Caco-2 (cell line): ENCODE measurements at regions not wholly inside any gene's neighbourhood (a gene's known extent, or its start where the extent isn't known, plus 50 kb on each side); places are given as distances from the start of the nearest gene placed in this dataset.
A peak's percentile ranks its signal among the peaks of the same experiment; 100 is the strongest.

Source experiments
- BruUV-seq: library from RNA; stranded (reverse); fragments of 400-500 nt; replicated peaks from 2 replicates; lab custom pipeline; 2021; lab: Mats Ljungman, UMichigan
- CTCF ChIA-PET: fragments of 300-600 bp; sonication (Branson Sonifier 250); formaldehyde crosslinking; loops from one replicate; lab custom pipeline; 2022; ENCODE audit warnings: antibody characterized with exemption; lab: Charles Lee
- POLR2A ChIA-PET: fragments of 300-600 bp; sonication (Branson Sonifier 250); formaldehyde crosslinking; loops from one replicate; lab custom pipeline; 2022; ENCODE audit warnings: antibody characterized with exemption; lab: Charles Lee
- DNase-seq, 2 experiments: peaks; one replicate each; pipeline versions ENCODE4 v3.0.0 to v3.0.0-alpha.2; 2020 to 2022
- H3K27me3 ChIP-seq: replicated peaks from 2 replicates; pipeline ENCODE4 v1.6.0; 2011; ENCODE audit warnings: low read length; ENCODE audit not compliant: control insufficient read depth, insufficient read depth
- H3K36me3 ChIP-seq: 2 replicates; pipeline ENCODE4 v1.5.1; 2011; ENCODE audit warnings: low read length; ENCODE audit not compliant: control insufficient read depth, insufficient read depth
- H3K4me1 ChIP-seq: fragments of 250-450 bp; sonication (Bioruptor Pico); 2 replicates; pipeline ENCODE4 v1.5.1; 2020; ENCODE audit warnings: mild to moderate bottlenecking
- H3K4me3 ChIP-seq: 2 replicates; pipeline ENCODE4 v1.5.1; 2011; ENCODE audit warnings: low read depth, mild to moderate bottlenecking, control low read depth, low read length
- H3K9me3 ChIP-seq: fragments of 250-450 bp; sonication (Bioruptor Pico); 2 replicates; pipeline ENCODE4 v1.5.1; 2020; ENCODE audit warnings: mild to moderate bottlenecking, moderate library complexity
- H3K27ac Mint-ChIP-seq: one replicate; pipeline ENCODE4 v1.8.0; 2022; ENCODE audit warnings: mixed read lengths; ENCODE audit not compliant: unreplicated experiment
- H3K27me3 Mint-ChIP-seq: one replicate; pipeline ENCODE4 v1.8.0; 2022; ENCODE audit warnings: mixed read lengths; ENCODE audit not compliant: insufficient read depth, unreplicated experiment
- H3K36me3 Mint-ChIP-seq: one replicate; pipeline ENCODE4 v1.8.0; 2022; ENCODE audit warnings: mild to moderate bottlenecking, mixed read lengths; ENCODE audit not compliant: insufficient read depth, unreplicated experiment
- H3K4me1 Mint-ChIP-seq: one replicate; pipeline ENCODE4 v1.8.0; 2022; ENCODE audit warnings: low read depth, mixed read lengths; ENCODE audit not compliant: unreplicated experiment
- H3K4me3 Mint-ChIP-seq: one replicate; pipeline ENCODE4 v1.8.0; 2022; ENCODE audit warnings: mild to moderate bottlenecking, moderate library complexity, mixed read lengths; ENCODE audit not compliant: unreplicated experiment
- H3K9me3 Mint-ChIP-seq: one replicate; pipeline ENCODE4 v1.8.0; 2022; ENCODE audit warnings: mixed read lengths; ENCODE audit not compliant: unreplicated experiment
- CTCF ChIP-seq, 2 experiments: fragments of 200-600 bp in 1 of 2; IDR thresholded peaks; 1 replicate in 1 of 2; 2 replicates in 1 of 2; pipeline versions ENCODE4 v1.5.1 to v1.8.0; 2011 to 2022; ENCODE audit warnings: antibody characterized with exemption in 1 of 2, control low read depth in 1 of 2, inconsistent platforms in 1 of 2, low read depth in 1 of 2, low read length in 1 of 2, mild to moderate bottlenecking in 1 of 2, moderate library complexity in 1 of 2; ENCODE audit not compliant: insufficient read depth in 1 of 2, severe bottlenecking in 1 of 2, unreplicated experiment in 1 of 2
- intact Hi-C: fragments of 100-400 bp; cut with micrococcal nuclease; formaldehyde crosslinking; loops from one replicate; pipeline ENCODE4 v1.10.0; 2022; ENCODE audit not compliant: unreplicated experiment

DNA sequence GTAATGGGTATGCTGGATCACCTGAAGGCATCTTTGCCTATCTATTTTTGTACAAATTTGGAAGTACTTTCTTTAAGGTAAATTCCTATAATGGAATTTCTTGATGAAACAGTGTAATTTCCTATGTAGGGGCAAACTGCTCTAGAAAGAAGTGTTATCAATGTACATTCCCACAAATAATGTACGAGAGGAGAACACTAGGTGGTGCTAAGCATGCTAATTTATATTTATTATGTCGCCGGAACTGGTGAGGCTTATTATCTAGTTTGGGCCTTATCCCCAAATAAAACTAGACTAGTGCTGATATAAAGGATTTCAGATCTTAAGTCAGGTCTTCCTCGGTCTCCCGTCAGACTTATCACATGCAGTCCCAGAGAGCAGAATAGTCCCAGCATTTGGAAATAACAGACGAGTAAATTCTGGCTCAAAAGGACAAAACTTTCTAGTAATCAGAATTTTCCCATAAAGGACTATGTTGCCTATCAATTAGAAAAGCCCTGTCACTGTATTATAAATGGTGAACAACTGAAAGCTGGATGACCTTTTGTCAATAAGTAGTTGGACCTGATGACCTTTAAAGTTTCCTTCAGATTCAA lies 86.9 kb upstream of the RBBP8 start:
- intact Hi-C loops, result no loop called here
- ChIA-PET CTCF (no interaction called here), POLR2A (no interaction called here)
- Histone ChIP-seq H3K27me3 (no peaks in the 10 kb centered on the region), H3K4me1 (peaks cover 37% of the 10 kb centered on the region), H3K9me3 (no peaks in the 10 kb centered on the region), H3K4me3 (no peak overlapping the region), H3K36me3 (no peaks in the 10 kb centered on the region)
- Mint-ChIP-seq H3K4me3 (no peak overlapping the region), H3K4me1 (peaks cover 17% of the 10 kb centered on the region), H3K27me3 (no peaks in the 10 kb centered on the region), H3K9me3 (no peaks in the 10 kb centered on the region), H3K36me3 (no peaks in the 10 kb centered on the region), H3K27ac (no peak overlapping the region)
- peak in 1 of 2 experiments; percentile 45 for TF ChIP-seq CTCF (IDR thresholded peaks at IDR 0.05; ENCODE audit: insufficient read depth in 1 of 2, low read depth in 1 of 2, low read length in 1 of 2, severe bottlenecking in 1 of 2, unreplicated experiment in 1 of 2)
- DNase-seq, result peak in 1 of 2 experiments; percentile 15
- no TSS peak for BruUV-seq

DNA sequence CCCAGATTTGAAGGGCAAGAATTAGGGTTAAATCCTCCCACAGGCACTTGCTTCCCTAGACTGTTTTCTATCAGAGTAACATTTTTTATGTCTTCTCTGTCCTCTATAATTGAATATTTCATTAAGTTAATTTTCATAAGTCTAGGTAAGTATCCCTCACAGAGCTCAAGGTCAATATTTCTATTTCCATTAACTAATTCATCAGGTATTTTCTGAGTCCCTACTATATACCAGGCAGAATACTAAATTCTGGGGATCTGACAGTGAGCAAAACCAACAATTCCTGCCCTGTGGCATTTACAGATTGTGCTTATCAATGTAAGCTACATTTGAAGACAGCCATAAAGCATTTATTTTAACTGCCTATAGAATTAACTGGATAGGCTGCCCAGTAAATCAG lies 86.4 kb upstream of the RBBP8 start:
- Mint-ChIP-seq H3K9me3 (no peaks in the 10 kb centered on the region), H3K36me3 (no peaks in the 10 kb centered on the region), H3K4me1 (peaks cover 17% of the 10 kb centered on the region), H3K27me3 (no peaks in the 10 kb centered on the region), H3K27ac (no peak overlapping the region), H3K4me3 (no peak overlapping the region)
- Histone ChIP-seq H3K4me3 (no peak overlapping the region), H3K36me3 (no peaks in the 10 kb centered on the region), H3K4me1 (peaks cover 32% of the 10 kb centered on the region), H3K27me3 (no peaks in the 10 kb centered on the region), H3K9me3 (no peaks in the 10 kb centered on the region)
- no peak for TF ChIP-seq CTCF (IDR thresholded peaks at IDR 0.05; ENCODE audit: insufficient read depth in 1 of 2, low read depth in 1 of 2, low read length in 1 of 2, severe bottlenecking in 1 of 2, unreplicated experiment in 1 of 2)
- no peak for DNase-seq
- intact Hi-C loops, result no loop called here
- CTCF ChIA-PET, result no interaction called here
- POLR2A ChIA-PET, result no interaction called here
- BruUV-seq, result no TSS peak

GRCh38 chr18:22847392-22847791 lies 85.7 kb upstream of the RBBP8 start:
- ChIA-PET CTCF (no interaction called here), POLR2A (no interaction called here)
- Mint-ChIP-seq H3K27ac (no peak overlapping the region), H3K27me3 (no peaks in the 10 kb centered on the region), H3K4me1 (peaks cover 21% of the 10 kb centered on the region), H3K4me3 (no peak overlapping the region), H3K9me3 (no peaks in the 10 kb centered on the region), H3K36me3 (no peaks in the 10 kb centered on the region)
- H3K9me3 ChIP-seq, result no peaks in the 10 kb centered on the region
- intact Hi-C loops, result no loop called here
- H3K27me3 ChIP-seq, result no peaks in the 10 kb centered on the region
- H3K36me3 ChIP-seq, result no peaks in the 10 kb centered on the region
- no TSS peak for BruUV-seq
- H3K4me1 ChIP-seq, result peaks cover 29% of the 10 kb centered on the region
- no peak overlapping the region for H3K4me3 ChIP-seq
- no peak for DNase-seq
- TF ChIP-seq CTCF (IDR thresholded peaks at IDR 0.05; ENCODE audit: insufficient read depth in 1 of 2, low read depth in 1 of 2, low read length in 1 of 2, severe bottlenecking in 1 of 2, unreplicated experiment in 1 of 2), result no peak
